Smooth muscle cell (in vitro differentiated cells): ENCODE measurements at regions not wholly inside any gene's neighbourhood (a gene's known extent, or its start where the extent isn't known, plus 50 kb on each side); places are given as distances from the start of the nearest gene placed in this dataset.

Experiments used
- DNase-seq: peaks from one replicate; lab custom pipeline; 2025; ENCODE audit not compliant: unreplicated experiment; lab: John Stamatoyannopoulos, UW
- H2AFZ ChIP-seq: fragments of 200-600 bp; sonication (generic); 2 replicates; pipeline ENCODE4 v1.6.0; 2016; ENCODE audit warnings: antibody characterized with exemption, low read depth, mild to moderate bottlenecking
- H3F3A ChIP-seq: fragments of 200-600 bp; sonication (generic); 2 replicates; pipeline ENCODE4 v1.6.0; 2017; ENCODE audit warnings: antibody characterized with exemption, low read depth
- H3K27ac ChIP-seq: fragments of 200-600 bp; sonication (generic); 2 replicates; pipeline ENCODE4 v1.5.1; 2016; ENCODE audit warnings: low read depth, mild to moderate bottlenecking
- H3K27me3 ChIP-seq: fragments of 200-600 bp; sonication (generic); 2 replicates; pipeline ENCODE4 v1.6.1; 2016; ENCODE audit warnings: low read depth, mild to moderate bottlenecking
- H3K36me3 ChIP-seq: fragments of 200-600 bp; sonication (generic); 2 replicates; pipeline ENCODE4 v1.5.1; 2016; ENCODE audit warnings: low read depth
- H3K4me1 ChIP-seq: fragments of 200-600 bp; sonication (generic); 2 replicates; pipeline ENCODE4 v1.5.1; 2016; ENCODE audit warnings: low read depth
- H3K4me2 ChIP-seq: fragments of 200-600 bp; sonication (generic); 2 replicates; pipeline ENCODE4 v1.6.0; 2016; ENCODE audit warnings: mild to moderate bottlenecking
- H3K4me3 ChIP-seq: fragments of 200-600 bp; sonication (generic); 2 replicates; pipeline ENCODE4 v1.5.1; 2016; ENCODE audit warnings: mild to moderate bottlenecking
- H3K79me2 ChIP-seq: fragments of 200-600 bp; sonication (generic); 2 replicates; pipeline ENCODE4 v1.6.0; 2016; ENCODE audit warnings: low read depth, mild to moderate bottlenecking
- H3K9ac ChIP-seq: fragments of 200-600 bp; sonication (generic); 2 replicates; pipeline ENCODE4 v1.6.0; 2016; ENCODE audit warnings: low read depth
- H3K9me3 ChIP-seq: fragments of 200-600 bp; sonication (generic); replicated peaks from 2 replicates; pipeline ENCODE4 v1.5.1; 2016; ENCODE audit warnings: low read depth
- H4K20me1 ChIP-seq: fragments of 200-600 bp; sonication (generic); 2 replicates; pipeline ENCODE4 v1.6.0; 2016; ENCODE audit warnings: low read depth
- WGBS: methylation state at CpG from one replicate; pipeline ENCODE4 v1.1.7; 2016; ENCODE audit warnings: low lambda C conversion rate; 5-methylcytosine and 5-hydroxymethylcytosine counted together
- TF ChIP-seq, protein P1 (sequence below): fragments of 200-600 bp; sonication (generic); IDR thresholded peaks from 2 replicates; pipeline ENCODE4 v1.5.1; 2017; ENCODE audit warnings: borderline replicate concordance, mild to moderate bottlenecking, antibody characterized with exemption; ENCODE audit not compliant: insufficient read depth, poor library complexity, severe bottlenecking

DNA sequence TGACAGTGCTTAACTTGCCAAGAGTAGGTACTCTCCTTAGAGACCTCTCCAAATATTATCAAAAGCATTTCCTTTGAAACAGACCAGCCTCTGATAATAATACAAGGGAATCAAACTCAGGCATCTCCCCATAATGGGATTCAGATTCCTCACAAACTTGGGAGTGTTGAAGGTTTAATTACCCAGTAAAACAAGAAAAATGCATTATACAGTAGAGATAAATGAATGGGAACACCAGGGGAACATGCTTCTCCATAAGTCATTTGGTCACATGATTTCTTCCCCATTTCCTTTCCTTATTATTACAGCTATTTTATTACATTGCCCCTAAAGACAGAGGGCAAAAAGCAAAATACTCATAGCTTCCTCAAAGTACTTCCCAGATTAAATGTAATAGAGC, 325.0 kb upstream of the CDIN1 start:
- no peak overlapping the region for H2AFZ ChIP-seq
- H3K9me3 ChIP-seq: no peaks in the 10 kb centered on the region
- H3K4me3 ChIP-seq: no peak overlapping the region

GRCh38 chr15:36256404-36256807, 323.0 kb upstream of the CDIN1 start:
- 86% methylated on average over 1 of the region's 1 CpG for WGBS
- Histone ChIP-seq H3K4me3 (no peak overlapping the region), H3K4me2 (no peak overlapping the region), H3F3A (no peaks in the 10 kb centered on the region), H3K27me3 (no peaks in the 10 kb centered on the region), H3K79me2 (no peaks in the 10 kb centered on the region), H3K9ac (no peak overlapping the region), H2AFZ (no peak overlapping the region), H3K27ac (no peak overlapping the region), H3K9me3 (no peaks in the 10 kb centered on the region), H3K36me3 (no peaks in the 10 kb centered on the region), H4K20me1 (no peaks in the 10 kb centered on the region), H3K4me1 (peaks cover 9% of the 10 kb centered on the region)
- TF ChIP-seq, protein P1, sequence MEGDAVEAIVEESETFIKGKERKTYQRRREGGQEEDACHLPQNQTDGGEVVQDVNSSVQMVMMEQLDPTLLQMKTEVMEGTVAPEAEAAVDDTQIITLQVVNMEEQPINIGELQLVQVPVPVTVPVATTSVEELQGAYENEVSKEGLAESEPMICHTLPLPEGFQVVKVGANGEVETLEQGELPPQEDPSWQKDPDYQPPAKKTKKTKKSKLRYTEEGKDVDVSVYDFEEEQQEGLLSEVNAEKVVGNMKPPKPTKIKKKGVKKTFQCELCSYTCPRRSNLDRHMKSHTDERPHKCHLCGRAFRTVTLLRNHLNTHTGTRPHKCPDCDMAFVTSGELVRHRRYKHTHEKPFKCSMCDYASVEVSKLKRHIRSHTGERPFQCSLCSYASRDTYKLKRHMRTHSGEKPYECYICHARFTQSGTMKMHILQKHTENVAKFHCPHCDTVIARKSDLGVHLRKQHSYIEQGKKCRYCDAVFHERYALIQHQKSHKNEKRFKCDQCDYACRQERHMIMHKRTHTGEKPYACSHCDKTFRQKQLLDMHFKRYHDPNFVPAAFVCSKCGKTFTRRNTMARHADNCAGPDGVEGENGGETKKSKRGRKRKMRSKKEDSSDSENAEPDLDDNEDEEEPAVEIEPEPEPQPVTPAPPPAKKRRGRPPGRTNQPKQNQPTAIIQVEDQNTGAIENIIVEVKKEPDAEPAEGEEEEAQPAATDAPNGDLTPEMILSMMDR: no peak
- no peak for DNase-seq

More for the DNA sequence above, 325.0 kb upstream of the CDIN1 start:
- Histone ChIP-seq H4K20me1 (no peaks in the 10 kb centered on the region), H3K4me2 (no peak overlapping the region), H3K27me3 (no peaks in the 10 kb centered on the region), H3K79me2 (no peaks in the 10 kb centered on the region), H3K4me1 (peaks cover 9% of the 10 kb centered on the region), H3K36me3 (no peaks in the 10 kb centered on the region), H3F3A (no peaks in the 10 kb centered on the region), H3K27ac (no peak overlapping the region), H3K9ac (no peak overlapping the region)
- DNase-seq: no peak
- TF ChIP-seq, protein P1: no peak

GRCh38 chr15:36263666-36264065, 315.8 kb upstream of the CDIN1 start:
- TF ChIP-seq, protein P1: no peak
- H2AFZ ChIP-seq: no peak overlapping the region
- H3K9ac ChIP-seq: no peak overlapping the region
- H3K4me1 ChIP-seq: peaks cover 5% of the 10 kb centered on the region
- no peak for DNase-seq
- no peaks in the 10 kb centered on the region for H3K79me2 ChIP-seq
- 96% methylated on average over 2 of the region's 2 CpGs for whole genome bisulfite sequencing
- no peaks in the 10 kb centered on the region for H3K9me3 ChIP-seq
- H3K36me3 ChIP-seq: no peaks in the 10 kb centered on the region
- H3K4me3 ChIP-seq: no peak overlapping the region
- H4K20me1 ChIP-seq: no peaks in the 10 kb centered on the region
- H3F3A ChIP-seq: no peaks in the 10 kb centered on the region
- no peak overlapping the region for H3K27ac ChIP-seq
- H3K27me3 ChIP-seq: no peaks in the 10 kb centered on the region
- H3K4me2 ChIP-seq: no peak overlapping the region

DNA sequence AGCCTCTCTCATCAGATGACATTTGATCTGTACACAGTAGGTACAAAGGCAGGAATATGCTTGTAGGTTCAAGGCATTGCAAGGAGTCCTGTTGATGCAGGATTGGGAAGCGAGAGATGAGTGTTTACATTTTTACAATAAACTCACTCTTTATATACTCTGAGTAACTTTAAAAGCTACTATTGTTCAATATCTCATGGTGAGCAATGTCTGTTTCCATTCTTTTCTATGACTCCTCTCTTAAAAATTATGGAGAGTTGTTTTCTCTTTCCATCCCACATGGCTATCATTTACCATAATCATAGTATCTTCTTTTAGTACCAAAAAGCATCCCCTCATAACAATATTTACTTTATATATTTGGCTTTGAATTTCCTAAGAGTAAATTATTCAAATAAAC, 314.0 kb upstream of the CDIN1 start:
- Histone ChIP-seq H3K27me3 (no peaks in the 10 kb centered on the region), H3K9me3 (no peaks in the 10 kb centered on the region), H3K9ac (no peak overlapping the region), H3K4me2 (no peak overlapping the region), H3K4me1 (peaks cover 8% of the 10 kb centered on the region), H3K4me3 (no peak overlapping the region), H3K36me3 (no peaks in the 10 kb centered on the region), H2AFZ (no peak overlapping the region), H3F3A (no peaks in the 10 kb centered on the region), H3K79me2 (no peaks in the 10 kb centered on the region), H4K20me1 (no peaks in the 10 kb centered on the region), H3K27ac (no peak overlapping the region)
- WGBS: 75% methylated on average over 1 of the region's 1 CpG
- TF ChIP-seq, protein P1: no peak
- DNase-seq: no peak
